GM18520 (cell line): ENCODE measurements at regions not wholly inside any gene's neighbourhood (a gene's known extent, or its start where the extent isn't known, plus 50 kb on each side); places are given as distances from the start of the nearest gene placed in this dataset.

Experiments used
- ATAC-seq: cut with Tn5 transposase; IDR thresholded peaks from one replicate; pipeline ENCODE4 v1.9.1; 2021; ENCODE audit not compliant: unreplicated experiment

DNA sequence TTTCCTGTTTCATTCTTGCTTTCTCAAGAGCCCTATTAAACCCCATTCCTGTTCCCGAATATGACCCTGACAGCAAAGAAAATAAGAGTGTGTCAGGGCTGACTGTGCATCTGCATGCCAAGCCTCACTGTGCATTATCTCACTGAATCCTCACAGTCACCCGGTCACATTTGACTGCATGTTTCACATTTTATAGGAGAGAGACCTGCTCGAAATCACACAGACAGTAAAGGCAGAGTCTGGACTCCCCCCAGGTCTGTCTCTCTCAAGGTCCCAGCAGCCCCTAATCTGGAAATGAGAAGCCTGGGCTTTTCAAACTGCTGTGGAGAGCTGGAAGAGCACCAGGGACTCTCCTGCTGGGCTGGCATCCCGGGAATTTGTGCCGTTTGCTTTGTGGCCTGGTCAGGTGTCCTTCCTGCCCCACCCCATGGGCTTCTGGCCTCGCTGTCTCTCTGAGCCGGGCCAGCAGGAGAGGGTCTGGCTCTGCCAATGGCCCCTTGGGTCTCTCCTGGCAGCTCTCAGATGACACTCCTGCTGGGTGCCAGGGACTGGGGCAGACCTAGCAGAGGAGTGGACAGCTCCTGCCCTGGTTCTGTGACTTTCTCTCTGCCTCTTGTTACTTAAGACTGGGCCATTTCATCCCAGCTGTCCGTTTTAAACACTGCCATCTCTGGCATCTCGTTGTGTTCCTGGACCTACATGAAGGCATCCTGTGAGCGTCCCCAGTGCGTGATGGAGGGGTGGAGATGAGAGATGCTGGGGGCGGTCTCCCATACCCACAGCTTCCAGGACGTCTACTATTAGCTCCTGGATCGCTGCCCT is 173.6 kb downstream of the ARHGAP12 start:
- no peak for ATAC-seq

DNA sequence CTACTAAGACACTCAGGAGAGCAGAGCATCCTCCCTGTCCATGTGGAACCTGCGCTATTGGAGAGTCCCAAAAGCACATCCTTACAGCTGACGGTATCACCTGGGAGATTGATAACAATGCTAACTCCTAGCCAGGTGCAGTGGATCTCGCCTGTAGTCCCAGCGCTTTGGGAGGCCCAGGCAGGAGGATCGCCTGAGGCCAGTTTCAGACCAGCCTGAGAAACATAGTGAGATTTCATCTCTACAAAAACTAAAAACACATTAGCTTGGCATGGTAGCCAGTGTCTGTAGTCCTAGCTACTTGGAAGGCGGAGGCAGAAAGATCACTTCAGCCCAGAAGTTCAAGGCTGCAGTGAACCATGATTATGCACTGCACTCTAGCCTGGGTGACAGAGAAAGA is 174.9 kb downstream of the ARHGAP12 start:
- no peak for ATAC-seq

DNA sequence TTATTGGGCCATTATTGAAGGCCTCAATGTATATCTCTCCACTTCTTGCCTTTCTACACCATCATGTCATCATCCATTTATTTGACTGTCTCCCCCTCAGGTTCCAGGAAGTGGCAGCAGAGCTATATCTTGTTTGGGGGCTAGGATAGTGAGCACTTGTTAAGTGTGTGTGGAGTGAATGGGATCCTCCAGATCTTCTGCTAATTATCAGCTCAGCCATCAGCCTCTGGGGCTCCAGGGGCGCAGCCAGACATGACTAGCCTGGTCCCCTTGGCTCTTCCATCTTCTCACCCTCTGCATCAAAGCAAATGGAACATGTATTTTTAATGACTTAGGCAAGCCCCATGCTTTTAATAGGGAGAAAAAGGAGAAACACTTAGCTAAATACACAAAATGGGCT is 176.5 kb downstream of the ARHGAP12 start:
- no peak for ATAC-seq

DNA sequence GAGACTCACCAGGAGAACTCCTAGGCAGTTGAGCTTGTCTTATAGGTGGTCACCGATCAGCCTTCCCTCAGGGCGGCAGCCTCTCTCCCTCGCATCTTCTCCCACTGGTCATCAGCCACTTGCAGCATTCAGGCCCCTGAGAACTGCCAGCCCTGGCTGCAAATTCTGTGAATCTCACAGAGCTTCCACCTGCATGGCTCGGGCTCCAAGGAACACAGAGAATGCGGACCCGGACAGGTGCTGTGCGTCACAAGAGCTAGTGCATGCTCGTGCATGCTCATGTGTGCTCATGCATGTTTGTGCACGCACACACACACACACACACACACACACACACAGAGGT is 176.9 kb downstream of the ARHGAP12 start:
- ATAC-seq: no peak

DNA sequence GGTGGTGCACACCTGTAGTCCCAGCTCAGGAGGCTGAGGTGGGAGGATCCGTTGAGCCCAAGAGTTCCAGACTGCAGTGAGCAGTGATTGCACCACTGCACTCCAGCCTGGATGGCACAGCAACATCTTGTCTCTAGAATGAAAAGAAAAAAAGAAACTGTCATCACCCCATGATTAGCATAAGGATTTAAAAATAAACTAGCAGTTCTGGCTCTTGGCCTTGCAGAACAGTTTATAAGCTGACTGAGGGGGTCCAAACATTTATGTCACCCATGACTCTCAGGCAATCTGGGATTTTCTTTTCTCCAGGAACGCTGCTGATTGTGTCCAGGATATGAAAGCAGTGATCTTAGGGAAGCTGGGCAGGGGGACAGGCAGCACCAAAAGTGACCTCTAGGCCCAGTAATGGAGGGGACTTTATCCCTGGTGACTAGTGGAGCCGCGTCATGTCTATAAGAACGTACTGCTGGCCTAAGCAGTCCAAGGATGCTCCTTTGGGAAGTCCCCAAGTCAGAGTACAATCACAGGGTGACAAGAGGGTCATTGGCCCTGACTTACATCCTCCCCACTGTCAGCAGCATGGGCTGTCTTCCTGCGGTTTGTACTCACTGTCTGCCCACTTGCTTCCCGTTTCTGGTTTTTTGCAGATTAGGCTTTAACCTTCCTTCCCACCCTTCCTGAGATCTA is 177.4 kb downstream of the ARHGAP12 start:
- no peak for ATAC-seq

DNA sequence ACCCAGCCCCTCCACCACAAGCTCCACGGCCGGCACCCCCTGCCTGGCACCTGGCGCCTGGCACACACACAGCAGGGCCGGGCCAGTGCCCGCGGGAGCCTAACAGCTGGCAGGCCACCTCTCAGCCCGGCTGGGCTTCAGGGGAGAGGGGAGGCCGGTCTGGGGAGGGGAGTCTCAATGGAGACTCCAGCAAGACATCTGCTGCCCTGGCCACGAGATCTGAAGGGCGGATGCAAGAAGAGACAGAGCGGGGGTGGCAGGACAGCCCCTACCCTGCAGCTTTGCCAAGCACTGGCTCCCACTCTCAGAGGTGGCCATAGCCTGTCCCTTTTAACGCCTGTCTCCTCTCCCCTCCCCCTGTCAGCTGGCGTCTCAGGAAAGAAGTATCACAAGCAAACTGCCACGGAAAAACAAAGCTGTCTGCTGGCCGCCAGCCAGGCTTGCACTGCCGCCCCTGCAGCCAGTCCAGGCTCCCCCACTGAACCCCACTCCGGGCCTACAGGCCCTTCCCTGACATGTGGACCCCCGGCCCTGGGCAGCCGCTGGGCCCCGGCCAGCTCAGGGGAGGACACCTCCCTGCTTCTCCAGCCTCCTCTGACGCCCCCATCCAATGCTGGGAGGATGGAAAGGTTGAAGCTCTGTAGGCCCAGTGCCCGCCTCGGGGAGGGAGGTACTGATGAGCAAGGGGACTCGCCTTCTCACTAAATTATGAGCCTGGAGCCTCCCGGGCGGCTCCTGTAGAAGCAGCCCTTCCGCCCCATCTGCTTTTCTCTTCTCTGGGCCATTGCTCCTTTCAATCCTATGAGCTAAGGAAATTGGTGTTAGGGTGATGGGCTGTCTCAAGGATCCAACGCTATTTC is 178.4 kb downstream of the ARHGAP12 start:
- no peak for ATAC-seq

DNA sequence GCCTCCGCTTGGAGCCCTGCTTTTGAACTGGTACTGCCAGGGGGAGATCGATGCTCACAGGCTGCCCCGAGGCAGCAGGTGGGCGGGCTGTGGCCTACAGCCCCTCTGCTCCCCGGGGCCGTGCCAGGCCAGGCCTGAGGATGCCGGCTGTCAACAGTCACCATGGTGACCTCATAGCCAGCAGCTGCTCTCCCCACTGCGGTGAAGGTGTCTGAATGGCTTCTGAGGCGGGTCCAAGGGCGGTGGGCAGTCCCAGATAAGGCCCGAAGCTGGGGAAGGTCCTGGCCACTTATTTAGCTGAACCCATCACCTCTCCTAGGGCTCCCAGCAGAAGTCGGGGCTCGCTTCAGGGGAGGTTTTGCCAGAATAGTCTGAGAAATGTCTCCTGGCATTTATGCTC is 179.3 kb downstream of the ARHGAP12 start:
- ATAC-seq: no peak

DNA sequence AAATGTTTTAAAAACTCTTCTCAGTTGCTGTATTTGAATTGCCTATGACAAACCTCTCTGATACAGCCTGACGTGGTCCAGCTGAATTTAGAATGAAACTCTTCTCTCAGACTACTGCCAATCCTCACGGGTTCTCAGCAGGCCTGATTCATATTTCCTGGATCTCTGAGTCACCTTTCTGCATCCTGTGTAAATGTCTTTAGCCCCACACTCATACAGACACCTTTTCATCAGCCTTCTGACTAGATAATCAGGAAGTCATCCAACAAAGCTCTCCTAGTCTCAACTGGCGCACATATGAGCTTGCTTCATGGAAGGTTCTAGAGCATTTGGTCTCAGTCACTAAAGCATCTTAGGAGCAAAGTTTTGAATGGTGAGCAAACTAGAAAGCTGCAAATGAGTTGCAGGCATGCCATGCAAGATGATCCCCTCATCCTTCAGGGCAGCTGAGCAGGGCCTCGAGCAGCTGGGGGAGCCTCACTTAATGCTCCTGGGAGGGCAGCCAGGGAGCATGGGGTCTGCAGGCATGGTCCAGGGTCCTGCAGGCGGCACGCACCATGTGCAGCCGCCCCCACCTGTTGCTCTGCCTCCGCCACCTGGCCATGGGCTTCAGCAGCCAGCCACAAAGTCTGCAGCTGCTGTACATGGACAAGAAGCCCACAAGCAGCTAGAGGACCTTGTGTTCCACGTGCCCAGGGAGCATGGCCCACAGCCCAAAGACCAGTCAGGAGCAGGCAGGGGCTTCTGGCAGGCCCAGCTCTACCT is 182.8 kb downstream of the ARHGAP12 start:
- no peak for ATAC-seq

DNA sequence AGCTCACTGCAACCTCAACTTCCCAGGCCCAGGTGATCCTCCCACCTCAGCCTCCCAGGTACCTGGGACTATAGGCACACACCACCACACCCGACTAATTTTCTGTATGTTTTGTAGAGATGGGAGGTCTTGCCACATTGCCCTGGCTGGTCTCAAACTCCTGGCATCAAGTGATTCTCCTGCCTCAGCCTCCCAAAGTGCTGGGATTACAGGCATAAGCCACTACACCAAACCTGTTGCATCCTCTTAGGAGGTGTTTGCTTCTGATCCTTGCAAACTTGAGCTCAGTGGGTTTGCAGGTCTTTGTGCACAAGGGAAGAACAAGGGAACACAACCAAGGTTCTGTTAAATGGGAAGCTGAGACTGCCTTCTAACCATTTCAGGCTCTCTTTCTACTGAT is 184.6 kb downstream of the ARHGAP12 start:
- no peak for ATAC-seq

DNA sequence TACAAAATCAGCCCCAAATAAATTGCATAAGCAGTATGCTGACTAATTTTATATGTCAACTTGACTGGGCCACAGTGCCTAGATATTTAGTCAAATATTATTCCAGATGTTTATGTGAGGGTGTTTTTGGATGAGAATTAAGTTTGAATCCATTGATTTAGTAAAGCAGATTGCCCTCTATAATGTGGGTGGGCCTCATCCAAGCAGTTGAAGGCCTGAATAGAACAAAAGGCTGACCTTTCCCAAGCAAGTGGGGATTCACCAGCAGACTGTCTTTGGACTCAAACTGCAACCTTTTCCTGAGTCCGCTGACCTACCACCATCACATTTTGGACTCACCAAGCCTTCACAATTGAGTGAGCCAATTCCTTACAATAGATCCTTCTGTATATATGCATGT is 186.4 kb downstream of the ARHGAP12 start:
- no peak for ATAC-seq

DNA sequence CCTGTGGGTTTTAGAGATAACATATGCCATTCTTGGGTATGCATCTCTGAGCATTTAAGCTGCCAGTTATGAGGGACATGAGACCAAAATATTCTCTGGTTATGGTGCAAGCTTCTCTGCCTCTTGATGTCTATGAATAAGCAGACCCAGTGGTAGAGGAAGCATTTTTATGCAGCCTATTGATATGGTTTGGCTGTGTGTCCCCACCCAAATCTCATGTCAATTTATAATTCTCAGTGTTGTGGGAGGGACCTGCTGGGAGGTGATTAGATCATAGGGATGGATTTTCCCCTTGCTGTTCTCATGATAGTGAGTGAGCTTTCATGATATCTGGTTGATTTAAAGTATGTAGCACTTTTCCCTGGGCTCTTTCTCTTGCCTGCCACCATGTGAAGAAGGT is 187.2 kb downstream of the ARHGAP12 start:
- ATAC-seq: no peak

DNA sequence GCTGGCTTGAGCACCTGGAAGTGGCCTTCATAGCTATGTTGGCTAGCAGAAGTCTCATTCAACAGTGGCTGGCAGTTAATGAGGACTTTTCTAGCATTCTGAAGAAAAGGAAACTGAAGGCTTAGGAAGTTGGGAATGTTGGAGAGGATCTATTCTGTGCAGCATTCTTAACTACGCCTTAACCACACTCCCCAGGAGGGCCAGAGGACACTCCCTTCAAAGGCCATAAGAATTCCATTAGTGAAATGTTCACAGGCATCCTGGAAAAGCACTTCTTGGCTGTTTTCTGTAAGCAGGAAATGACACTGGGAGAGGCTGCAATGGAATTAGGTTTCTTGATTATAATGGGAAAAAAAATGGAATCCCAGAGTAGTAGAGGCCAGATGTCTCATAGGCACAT is 188.9 kb downstream of the ARHGAP12 start:
- ATAC-seq: no peak

DNA sequence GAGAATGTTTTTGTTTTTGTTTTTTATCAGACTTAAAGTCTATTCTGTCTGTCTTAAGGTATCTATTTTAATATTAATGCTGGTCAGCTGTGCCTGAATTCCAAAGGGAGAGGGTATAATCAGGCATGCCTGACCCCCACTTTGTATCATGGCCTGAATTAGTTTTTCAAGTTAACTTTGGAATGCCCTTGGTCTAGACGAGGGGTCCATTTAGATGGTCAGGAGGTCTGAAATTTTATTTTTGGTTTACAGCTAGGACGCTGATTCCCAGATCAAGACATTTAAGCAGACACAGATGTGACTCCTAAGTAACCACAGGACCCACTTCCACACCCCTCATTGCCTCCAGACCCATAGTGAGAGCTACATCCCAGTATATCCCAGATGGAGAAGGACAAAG is 189.5 kb downstream of the ARHGAP12 start:
- ATAC-seq: no peak

DNA sequence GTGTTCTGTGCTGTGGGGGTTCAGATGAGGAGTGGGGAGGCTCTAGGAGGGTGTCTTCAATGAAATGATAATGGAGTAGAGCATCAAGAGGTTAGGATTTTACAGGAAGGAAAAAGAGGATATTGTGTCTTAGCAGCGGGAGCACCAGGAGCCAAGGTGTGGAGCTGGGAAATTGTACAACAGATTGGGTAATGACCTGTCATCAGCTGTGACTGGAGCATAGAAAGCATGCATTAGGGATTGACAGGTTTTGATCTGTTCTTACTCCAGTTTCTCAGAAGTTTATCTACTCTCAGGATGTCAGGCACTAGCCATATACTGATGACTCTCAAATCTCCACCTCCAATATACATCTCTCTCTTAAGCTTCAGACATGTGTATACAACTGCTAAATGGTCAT is 196.9 kb downstream of the ARHGAP12 start:
- ATAC-seq: no peak

DNA sequence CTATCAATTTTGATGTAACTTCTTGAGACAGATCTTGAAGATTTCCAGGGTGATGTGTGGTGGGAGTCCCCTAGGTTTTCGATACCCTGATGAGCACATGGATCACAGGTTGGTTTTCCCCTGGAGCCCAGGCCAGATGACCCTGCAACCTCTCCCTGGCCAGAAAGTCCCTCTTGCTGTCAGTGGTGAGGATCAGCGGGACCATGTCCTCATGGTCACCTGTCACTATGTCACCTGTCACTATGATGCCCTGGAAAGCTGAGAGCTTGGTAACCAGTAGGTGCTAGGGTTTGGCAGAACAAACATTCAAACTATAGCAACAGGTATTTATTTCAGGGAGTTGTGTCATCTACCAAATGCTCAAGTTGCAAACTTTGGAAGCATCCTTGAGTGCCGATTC is 197.9 kb downstream of the ARHGAP12 start:
- no peak for ATAC-seq

DNA sequence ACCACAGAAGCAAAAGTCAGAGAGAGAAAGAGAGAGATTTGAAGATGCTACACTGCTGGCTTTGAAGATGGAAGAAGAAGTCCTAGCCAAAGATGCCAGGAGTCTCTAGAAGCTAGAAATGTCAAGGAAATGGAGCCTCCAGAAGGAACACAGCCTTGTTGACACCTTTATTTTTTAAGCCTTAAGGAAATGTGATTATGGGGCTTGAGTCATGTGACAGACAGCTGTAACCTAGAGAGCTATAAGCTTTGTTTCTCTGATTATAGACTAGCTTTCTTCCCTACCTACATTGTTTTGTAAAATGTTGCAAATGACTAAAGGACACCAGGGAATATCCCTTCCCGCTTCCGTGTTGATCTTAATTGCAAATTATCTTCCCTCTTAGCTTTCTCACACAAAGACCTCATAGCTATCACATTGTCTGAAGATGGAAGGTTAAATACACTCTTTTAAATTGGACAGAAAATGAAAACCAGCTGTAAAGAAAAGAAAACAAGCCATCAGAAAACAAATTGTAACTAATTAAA is 199.9 kb downstream of the ARHGAP12 start:
- no peak for ATAC-seq

DNA sequence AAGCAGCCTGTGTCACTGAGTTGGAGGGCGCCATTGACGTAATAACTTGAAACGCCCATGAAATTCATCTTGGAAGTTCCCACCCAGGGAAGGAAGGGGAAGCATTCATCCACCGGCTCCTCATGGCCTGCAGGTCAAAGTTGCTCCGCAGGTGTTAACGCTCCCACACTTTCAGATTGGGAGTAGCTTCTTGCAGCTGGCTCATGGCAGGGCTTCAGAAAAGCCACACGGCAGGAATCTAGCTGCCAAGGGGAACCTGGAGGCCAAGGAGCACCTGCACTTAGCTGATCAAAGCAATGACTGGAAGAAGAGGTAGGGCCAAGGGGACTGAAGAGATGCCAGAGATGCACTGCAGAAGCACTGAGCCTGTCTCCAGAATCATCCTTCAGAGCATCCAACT is 203.2 kb downstream of the ARHGAP12 start:
- ATAC-seq: no peak

DNA sequence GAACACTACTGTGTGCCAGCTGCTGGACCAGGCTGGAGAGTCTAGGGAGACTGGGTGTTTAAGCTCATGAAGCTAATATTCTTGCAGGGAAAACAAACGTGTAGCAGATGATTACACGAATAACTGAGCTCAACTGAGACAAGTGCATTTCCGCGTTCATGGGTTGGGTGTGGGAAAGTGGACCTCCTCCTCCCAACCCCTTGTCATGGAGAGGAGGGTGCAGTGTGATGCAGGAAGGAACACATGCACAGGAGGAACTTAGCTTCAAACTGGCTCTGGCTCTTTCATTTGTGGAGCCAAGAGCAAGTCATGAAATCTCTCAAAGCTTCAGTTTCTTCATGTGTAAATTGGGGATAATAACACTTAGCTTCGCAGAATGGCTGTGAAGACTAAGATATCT is 204.3 kb downstream of the ARHGAP12 start:
- ATAC-seq: no peak

DNA sequence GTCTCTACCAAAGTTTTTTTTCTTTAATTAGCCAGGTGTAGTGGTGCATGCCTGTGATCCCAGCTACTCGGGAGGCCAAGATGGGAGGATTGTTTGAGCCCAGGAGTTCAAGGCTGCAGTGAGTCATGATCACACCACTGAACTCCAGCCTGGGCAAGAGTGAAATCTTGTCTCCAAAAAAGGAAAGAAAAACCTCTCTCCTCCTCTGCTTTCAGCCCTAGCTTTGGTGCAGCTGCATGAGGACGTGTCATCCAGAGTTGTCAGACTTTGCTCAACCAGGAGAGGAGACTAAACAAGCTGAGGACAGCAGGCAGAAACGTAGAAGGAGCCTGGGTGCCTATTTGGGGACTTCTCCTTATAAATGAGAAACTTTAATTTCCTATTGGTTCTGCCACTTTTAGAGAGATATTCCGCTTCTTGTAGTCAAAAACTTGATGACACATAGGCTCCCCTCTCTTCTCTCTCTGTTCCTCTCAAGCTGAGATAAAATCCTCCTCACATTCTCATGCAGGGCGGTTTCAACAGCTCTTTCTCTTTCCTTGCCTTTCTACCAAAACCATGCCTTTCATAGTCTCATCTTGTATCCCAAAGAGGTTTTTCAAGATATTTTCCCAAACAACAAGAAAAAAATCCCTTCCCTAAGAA is 205.4 kb downstream of the ARHGAP12 start:
- ATAC-seq: no peak

DNA sequence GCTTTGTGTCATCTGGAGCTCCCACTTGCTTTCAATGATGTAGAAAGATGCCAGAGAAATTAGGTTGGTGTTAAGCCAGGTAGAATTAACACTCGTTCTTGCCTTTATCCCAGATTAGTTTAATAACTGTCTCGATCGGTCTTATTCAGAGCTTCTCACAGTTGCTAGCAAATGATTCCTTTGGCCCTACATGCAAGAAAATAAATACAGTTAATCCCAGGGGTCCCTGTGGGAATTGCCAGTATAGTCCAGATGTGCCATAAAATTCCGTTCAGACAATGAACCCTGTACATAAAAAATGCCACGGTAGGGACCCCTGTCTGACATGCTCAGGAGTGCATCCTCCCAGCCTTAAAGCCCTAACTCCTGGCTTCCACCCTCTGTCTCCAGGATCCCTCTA is 207.5 kb downstream of the ARHGAP12 start:
- no peak for ATAC-seq
